ENCODE measurements at regions not wholly inside any gene's neighbourhood (a gene's known extent, or its start where the extent isn't known, plus 50 kb on each side); places are given as distances from the start of the nearest gene placed in this dataset.

DNA sequence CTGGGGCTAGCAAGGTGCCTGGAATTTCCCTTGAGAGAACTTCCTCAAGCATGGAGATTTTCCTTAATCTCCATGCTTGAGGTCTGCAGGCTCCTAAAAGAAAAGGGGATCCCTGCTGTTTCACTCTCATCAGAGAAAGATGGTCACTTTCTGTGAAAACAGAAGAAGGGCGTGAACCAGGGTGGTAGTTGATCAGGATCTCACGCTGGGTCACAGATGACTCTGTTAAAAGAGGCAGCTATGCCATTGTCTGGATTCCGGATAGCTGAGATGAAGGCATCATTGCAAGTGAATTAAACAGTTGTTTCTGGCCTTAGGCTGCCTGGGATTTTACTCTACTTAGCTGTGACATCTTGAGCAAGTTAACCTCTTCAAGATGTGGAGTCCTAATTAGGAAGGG, 525.9 kb downstream of the TYW1 start:
- POLR2A ChIA-PET, result no interaction called here
- no peak for DNase-seq (ENCODE audit: extremely low spot score)
- TF ChIP-seq, protein P1, sequence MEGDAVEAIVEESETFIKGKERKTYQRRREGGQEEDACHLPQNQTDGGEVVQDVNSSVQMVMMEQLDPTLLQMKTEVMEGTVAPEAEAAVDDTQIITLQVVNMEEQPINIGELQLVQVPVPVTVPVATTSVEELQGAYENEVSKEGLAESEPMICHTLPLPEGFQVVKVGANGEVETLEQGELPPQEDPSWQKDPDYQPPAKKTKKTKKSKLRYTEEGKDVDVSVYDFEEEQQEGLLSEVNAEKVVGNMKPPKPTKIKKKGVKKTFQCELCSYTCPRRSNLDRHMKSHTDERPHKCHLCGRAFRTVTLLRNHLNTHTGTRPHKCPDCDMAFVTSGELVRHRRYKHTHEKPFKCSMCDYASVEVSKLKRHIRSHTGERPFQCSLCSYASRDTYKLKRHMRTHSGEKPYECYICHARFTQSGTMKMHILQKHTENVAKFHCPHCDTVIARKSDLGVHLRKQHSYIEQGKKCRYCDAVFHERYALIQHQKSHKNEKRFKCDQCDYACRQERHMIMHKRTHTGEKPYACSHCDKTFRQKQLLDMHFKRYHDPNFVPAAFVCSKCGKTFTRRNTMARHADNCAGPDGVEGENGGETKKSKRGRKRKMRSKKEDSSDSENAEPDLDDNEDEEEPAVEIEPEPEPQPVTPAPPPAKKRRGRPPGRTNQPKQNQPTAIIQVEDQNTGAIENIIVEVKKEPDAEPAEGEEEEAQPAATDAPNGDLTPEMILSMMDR (IDR thresholded peaks at IDR 0.05; ENCODE audit: control extremely low read depth, extremely low read depth, low read depth, missing control alignments), result no peak
- CTCF ChIA-PET, result interaction anchor here (1.2 to 1.3 kb wide), 2 partner anchors 11 to 19 kb away, joined by 3 to 4 read pairs; no protein-coding TSS in a partner anchor

DNA sequence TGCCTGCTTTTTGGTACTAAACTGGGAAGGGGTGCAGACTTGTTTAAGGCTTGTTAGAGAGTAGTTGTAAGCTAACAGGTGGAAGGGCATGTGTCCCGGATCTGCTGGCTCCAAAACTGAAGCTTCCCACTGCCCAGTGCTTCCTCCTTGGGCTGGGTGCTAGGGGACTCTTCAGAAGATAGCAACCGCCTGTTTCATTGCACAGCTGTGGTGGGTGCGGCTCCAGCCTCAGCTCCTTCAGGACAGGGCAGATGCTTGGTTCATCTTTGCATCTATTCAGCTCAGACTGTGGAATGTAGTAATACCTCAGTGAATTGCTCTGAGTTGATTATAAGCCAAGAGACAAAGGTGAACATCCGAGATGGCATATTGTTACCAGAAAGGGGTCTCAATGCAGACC, 527.1 kb downstream of the TYW1 start:
- TF ChIP-seq, protein P1 (IDR thresholded peaks at IDR 0.05; ENCODE audit: control extremely low read depth, extremely low read depth, low read depth, missing control alignments), result no peak
- ChIA-PET POLR2A (no interaction called here), CTCF (no interaction called here)
- DNase-seq (ENCODE audit: extremely low spot score), result no peak

DNA sequence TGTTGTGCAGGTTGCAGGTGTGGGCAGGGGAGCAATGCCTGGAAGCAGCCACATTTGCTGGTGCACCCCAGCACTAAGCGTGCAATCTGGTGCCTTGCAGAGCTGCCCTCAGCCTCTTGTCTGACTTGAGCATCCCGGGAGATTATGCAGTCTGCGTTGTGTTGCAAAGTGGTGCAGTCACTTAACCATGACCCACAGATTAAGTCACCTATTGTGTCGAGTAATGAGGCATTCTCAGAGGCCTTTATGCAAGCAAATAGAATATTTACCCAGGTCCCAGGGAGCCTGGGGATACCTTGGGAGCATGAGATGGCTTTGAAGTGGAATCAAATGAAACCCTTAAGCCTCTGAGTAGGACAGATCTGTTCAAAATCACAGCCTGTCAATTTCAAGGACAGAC, 529.0 kb downstream of the TYW1 start:
- no peak for DNase-seq (ENCODE audit: extremely low spot score)
- ChIA-PET CTCF (no interaction called here), POLR2A (no interaction called here)
- TF ChIP-seq, protein P1 (IDR thresholded peaks at IDR 0.05; ENCODE audit: control extremely low read depth, extremely low read depth, low read depth, missing control alignments), result no peak

DNA sequence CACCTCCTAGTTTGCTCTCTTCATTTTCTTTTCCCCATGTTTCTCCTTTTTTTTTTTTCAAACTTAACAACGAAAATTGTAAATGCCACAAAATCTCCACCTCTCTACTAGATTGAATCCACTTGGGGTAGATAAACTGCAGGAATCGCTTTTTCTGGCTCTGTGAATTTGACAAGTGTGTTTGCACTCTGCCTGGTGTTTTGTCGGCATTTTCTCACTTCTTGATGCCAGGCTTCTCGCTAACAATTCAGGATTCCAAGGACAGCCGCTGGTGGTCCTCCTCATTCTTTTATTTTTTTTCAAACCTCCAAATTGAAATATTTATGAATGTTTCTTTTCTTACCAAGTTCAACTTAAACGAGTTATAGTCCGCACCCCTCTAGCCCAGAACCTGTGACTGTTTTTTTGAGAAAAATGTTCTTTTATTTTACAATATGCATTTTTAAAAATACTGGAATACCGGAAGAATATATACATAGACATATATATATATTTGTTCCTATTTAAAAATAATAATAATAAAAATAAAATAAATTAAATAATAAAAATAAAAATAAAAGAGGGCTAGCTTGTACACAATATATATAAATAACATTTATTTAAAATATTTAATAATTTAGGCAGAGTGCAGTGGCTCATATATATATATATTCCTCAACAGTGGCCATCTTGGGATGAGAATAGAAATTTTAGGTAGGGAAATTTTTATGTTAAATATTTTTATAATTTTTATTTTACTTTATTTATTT, 538.8 kb downstream of the TYW1 start:
- POLR2A ChIA-PET, result no interaction called here
- no peak for DNase-seq (ENCODE audit: extremely low spot score)

DNA sequence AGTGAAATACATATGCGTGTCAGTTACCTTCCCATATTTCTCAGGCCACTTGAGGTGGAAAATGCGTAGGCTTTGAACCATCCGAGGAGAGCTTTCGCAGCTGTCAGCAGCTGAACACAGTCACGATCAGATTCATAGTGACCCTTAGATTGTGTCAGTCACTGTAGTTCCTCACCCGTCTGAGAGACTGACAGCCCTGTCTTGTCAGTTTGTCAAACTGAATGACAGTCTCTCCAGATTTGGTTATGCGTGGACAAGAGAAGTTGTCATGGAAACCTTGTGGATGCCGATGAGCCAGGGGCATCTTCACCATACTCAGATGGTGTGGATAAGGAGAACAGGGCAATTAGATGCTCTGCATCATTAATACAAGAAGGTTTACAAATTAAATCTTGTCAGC, 546.3 kb downstream of the TYW1 start:
- ChIA-PET POLR2A (no interaction called here), CTCF (no interaction called here)
- TF ChIP-seq, protein P1 (IDR thresholded peaks at IDR 0.05; ENCODE audit: control extremely low read depth, extremely low read depth, low read depth, missing control alignments), result no peak
- no peak for DNase-seq (ENCODE audit: extremely low spot score)

More for the DNA sequence above, 538.8 kb downstream of the TYW1 start:
- CTCF ChIA-PET, result no interaction called here
- TF ChIP-seq, protein P1 (IDR thresholded peaks at IDR 0.05; ENCODE audit: control extremely low read depth, extremely low read depth, low read depth, missing control alignments), result no peak

DNA sequence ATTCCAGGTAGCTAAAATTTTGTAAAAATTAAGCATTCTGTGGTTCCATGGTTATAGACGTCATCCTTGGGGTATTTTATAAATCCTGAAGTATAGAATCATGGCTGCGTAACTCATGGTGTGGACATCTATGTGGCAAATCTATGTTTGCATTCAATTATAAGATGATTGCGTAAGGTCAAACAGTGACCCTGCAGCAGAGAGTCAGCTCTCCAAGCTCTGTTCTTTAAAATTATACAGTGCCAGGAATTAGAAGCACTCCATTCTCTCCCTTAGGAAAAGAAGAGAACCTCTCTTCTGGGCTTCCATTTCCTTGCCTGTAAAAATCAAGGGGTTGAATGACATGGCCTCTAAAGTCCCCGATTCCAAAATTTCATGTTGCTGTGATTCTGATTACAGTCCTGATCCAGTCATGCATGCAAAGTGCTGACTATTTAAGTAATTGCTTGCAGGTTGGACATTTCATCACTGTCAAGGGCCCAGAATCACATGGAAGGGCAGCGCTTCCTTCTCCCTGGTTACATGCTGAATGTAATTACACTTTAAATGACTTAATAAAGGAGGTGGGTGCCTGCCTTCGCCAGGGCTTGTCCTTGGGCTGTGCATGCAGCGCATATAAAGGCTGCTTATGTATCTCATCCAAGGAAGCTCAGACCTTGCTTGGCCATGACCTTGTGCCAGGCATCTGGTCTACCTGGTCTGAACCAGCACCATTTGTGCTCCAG, 550.7 kb downstream of the TYW1 start:
- ChIA-PET CTCF (no interaction called here), POLR2A (no interaction called here)
- no peak for DNase-seq (ENCODE audit: extremely low spot score)
- TF ChIP-seq, protein P1 (IDR thresholded peaks at IDR 0.05; ENCODE audit: control extremely low read depth, extremely low read depth, low read depth, missing control alignments), result no peak
